HFF-Myc (cell line): ENCODE measurements at regions not wholly inside any gene's neighbourhood (a gene's known extent, or its start where the extent isn't known, plus 50 kb on each side); places are given as distances from the start of the nearest gene placed in this dataset.

Source experiments
- DNase-seq: peaks from one replicate; pipeline ENCODE4 v3.0.0-alpha.2; 2011; ENCODE audit warnings: low read depth; ENCODE audit errors: extremely low read depth
- H3K4me3 ChIP-seq: replicated peaks from 2 replicates; pipeline ENCODE4 v1.5.1; 2011; ENCODE audit warnings: low read depth, mild to moderate bottlenecking, control low read depth, low read length
- TF ChIP-seq, protein P1 (sequence below): IDR thresholded peaks from 2 replicates; pipeline ENCODE4 v1.5.1; 2012; ENCODE audit warnings: mild to moderate bottlenecking, low read depth, low read length, control low read depth; ENCODE audit errors: missing control alignments

- no peak overlapping the region for H3K4me3 ChIP-seq
- no peak for DNase-seq
- TF ChIP-seq, protein P1, sequence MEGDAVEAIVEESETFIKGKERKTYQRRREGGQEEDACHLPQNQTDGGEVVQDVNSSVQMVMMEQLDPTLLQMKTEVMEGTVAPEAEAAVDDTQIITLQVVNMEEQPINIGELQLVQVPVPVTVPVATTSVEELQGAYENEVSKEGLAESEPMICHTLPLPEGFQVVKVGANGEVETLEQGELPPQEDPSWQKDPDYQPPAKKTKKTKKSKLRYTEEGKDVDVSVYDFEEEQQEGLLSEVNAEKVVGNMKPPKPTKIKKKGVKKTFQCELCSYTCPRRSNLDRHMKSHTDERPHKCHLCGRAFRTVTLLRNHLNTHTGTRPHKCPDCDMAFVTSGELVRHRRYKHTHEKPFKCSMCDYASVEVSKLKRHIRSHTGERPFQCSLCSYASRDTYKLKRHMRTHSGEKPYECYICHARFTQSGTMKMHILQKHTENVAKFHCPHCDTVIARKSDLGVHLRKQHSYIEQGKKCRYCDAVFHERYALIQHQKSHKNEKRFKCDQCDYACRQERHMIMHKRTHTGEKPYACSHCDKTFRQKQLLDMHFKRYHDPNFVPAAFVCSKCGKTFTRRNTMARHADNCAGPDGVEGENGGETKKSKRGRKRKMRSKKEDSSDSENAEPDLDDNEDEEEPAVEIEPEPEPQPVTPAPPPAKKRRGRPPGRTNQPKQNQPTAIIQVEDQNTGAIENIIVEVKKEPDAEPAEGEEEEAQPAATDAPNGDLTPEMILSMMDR, result no peak
Measured at GRCh38 chr7:142353147-142354060, 95.5 kb upstream of the PRSS58 start.

DNA sequence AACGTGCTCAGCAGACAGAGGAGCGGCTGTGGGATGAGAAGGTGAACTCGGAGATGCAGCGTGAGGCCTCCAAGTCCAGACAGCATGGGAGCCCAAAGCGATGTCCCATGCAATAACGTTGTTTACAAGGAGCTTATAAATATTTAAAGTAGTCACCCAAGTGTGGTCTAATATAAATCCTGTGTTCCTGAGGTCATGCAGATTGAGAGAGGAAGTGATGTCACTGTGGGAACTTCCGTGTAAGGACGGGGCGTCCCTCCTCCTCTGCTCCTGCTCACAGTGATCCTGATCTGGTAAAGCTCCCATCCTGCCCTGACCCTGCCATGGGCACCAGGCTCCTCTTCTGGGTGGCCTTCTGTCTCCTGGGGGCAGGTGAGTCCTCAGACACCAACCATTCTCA is 94.7 kb upstream of the PRSS58 start:
- no peak overlapping the region for H3K4me3 ChIP-seq
- DNase-seq, result no peak
- TF ChIP-seq, protein P1, result no peak

GRCh38 chr7:142351145-142351544 is 93.3 kb upstream of the PRSS58 start:
- TF ChIP-seq, protein P1, result no peak
- no peak for DNase-seq

DNA sequence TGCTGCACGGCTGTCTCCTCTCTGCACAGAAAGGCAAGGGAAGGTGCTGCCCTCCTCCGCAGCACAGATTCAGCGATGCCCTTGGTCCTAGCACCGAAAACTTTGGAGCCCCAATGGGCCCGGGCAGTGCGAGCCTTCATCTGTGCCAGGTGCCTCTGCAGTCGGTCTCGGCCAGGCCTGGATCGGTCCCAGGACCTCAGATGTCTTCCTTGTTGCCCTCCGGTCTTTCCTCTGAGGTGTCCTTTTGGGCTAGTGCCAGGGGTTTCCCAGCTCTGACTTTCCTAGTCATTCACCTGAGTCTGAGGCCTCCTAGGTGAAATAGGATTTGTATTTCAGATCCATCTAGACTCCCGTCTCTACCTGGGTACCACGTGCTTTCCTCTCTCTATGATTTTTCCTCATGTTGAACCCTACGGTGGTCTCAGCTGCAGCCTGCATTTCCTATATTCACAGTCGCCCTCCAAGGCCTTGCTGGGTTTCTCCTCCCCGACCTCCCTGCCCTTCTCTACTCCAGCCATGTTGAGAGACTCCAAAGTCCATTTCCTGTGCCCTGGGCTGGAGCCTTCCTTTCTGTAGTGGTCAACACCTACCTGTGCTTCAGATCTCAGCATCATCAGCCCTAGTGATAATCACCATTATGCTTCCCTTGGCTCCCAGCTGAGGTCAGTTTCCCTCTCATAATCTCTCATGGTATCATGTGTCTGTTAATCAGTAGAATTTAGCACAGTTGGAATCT is 92.0 kb upstream of the PRSS58 start:
- no peak for DNase-seq
- TF ChIP-seq, protein P1, result no peak
- H3K4me3 ChIP-seq, result no peak overlapping the region

More at GRCh38 chr7:142351145-142351544, 93.3 kb upstream of the PRSS58 start:
- no peak overlapping the region for H3K4me3 ChIP-seq

GRCh38 chr7:142348921-142349405 is 91.1 kb upstream of the PRSS58 start:
- no peak for DNase-seq
- no peak overlapping the region for H3K4me3 ChIP-seq
- TF ChIP-seq, protein P1, result no peak

DNA sequence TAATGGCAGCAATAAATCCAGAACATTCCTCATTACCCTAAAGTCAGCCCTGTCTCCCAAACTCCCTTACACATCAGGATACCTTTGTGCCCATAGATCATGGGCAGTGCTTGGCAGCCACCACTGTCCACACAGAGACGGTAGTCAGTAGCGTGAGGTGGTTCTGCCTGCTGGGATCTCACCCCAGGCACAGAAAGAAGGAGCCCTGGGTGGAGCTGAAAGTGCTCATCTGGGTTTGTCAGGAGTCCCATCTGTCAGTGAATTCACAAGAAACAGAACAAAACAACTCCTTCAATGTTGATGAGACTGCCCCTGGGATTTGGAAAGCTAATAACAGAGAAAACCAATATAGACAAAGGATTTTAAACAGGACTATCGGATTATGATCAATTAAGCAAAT is 90.2 kb upstream of the PRSS58 start:
- DNase-seq, result no peak
- TF ChIP-seq, protein P1, result no peak
- no peak overlapping the region for H3K4me3 ChIP-seq
